Stimulated activated CD8-positive, alpha-beta memory T cell treated with anti-CD3 and anti-CD28 coated beads, Interleukin-4, amount 100 ng/mL, for 48 hours (primary cell): ENCODE measurements at regions not wholly inside any gene's neighbourhood (a gene's known extent, or its start where the extent isn't known, plus 50 kb on each side); places are given as distances from the start of the nearest gene placed in this dataset.

ENCODE experiments used
- DNase-seq: peaks from one replicate; pipeline ENCODE4 v3.0.0-alpha.2; 2020

DNA sequence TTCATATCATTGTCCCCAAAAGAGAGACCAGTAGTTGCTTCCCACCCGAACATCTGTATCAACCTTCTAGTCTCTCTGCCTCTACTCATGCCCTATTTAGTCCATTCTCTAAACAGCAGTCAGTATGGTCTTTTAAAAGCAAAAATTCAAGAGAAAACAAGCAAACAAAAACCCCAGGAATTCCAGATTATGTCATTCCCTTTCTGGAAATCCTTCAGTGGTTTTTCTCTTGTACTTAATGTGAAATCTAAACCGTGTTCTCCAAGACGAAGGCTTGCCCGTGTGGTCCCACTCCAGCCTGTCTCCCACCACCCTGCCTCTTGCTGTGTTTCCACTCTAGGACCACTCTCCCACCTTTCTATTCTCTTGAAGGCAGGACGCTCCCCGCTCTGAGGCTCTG lies 90.8 kb downstream of the TMEM30B start:
- no peak for DNase-seq

GRCh38 chr14:61188978-61189808 lies 91.9 kb downstream of the TMEM30B start:
- peak; percentile 59 for DNase-seq

GRCh38 chr14:61188196-61188595 lies 92.9 kb downstream of the TMEM30B start:
- DNase-seq, result no peak

- no peak for DNase-seq
These were observed 93.8 kb downstream of the TMEM30B start for GRCh38 chr14:61187196-61187905.

- DNase-seq, result no peak
These were observed 94.6 kb downstream of the TMEM30B start for GRCh38 chr14:61186341-61187195.

GRCh38 chr14:61185534-61185933 lies 95.6 kb downstream of the TMEM30B start:
- no peak for DNase-seq

- no peak for DNase-seq
These were observed 97.0 kb downstream of the TMEM30B start for GRCh38 chr14:61184112-61184511.

- no peak for DNase-seq
These were observed 97.8 kb downstream of the TMEM30B start for GRCh38 chr14:61183196-61183885.

DNA sequence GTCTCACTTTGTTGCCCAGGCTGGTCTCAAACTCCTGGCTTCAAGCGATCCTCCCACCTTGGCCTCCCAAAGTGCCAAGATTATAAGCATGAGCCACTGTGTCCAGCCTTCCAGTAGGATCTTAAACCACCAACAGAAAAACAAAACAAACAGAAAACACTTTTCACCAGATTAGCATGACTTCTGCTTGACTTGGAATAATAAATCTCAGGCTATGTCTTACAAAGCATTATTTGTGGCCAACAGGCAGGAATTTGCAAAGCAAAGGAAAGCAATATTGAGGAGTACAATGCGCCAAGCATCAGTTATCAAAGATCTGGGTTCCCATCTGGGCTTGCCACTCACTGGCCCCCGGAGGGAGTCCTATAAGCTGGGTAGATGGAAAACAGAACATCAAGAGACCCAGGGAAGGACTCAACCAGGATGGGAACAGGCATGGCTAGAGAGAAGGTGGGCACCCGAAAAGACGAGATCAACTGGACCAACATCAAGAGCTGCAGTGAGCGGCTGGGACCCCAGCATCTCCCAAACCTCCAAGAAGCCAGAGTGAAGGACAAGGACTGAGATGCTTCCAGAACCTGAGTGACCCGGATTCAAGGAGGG lies 101.2 kb downstream of the TMEM30B start:
- no peak for DNase-seq

DNA sequence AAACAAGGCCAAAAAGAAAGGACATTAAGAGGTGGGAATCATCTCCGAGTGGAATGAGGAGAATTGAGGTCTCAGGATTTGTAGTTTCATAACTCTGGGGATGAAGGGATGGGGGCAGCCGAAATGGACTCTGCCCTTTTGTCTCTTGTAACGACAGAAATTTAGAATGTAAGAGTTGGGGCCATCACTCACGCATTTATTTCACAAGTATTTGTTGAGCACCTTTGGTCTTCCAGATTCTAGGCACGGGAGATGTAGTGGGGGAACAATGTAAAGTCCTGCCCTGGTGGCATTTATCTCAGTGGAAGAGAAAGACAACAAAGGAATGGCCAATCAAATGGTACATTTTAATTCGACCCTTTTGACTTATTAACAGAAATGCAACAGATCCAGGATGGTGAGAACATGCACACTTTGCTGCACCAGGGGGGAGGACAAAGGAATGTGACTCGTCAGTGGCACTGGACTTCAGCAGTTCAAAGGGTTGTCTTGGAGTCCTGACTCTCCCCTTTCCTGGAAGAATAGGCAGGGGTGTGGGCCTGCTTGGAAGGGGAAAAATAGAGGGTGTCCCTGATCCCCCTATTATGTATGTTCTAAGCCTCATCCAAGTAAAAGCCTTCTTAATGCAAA lies 102.0 kb downstream of the TMEM30B start:
- no peak for DNase-seq

DNA sequence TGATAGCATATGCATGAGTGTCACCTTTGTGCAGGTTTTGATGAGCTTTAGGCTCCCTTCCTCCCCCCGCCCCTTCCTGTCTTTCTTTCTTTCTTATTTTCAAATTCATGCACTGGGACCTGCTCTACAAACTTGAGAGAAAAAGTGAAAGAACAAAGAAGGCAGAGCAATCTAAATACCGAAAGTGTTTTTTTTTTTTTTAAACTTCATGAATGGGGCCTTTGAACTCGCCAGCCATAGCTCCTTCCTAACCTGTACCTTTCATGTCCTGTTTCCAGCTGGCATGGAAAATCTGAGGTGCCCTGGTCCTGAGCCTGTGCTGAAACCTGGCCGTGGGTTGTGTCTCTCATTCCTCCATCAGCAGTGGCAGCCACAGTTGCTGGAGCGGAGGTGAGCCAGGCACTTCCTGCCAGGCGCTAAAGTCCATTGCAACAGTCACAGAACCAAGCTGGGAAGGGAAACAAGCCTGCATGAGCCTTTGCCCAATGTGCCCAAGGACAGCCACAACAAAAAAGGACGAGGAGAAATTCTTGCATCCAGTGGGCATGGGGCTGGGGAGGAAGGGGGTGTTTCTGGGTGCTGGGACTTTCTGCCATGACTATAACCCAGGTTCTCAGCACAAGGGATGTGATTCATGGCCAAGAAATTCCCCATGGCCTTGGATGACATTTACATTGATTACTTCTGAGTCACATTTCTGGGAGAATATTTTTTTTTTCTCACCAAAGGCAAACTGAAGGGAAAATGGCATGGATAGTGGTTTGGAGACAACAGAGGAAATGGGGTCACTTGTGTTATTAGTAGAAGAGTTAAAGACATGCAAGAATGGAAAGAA lies 102.7 kb downstream of the TMEM30B start:
- DNase-seq, result peak; percentile 65

GRCh38 chr14:61177279-61178225 lies 103.6 kb downstream of the TMEM30B start:
- no peak for DNase-seq

GRCh38 chr14:61176686-61177085 lies 104.5 kb downstream of the TMEM30B start:
- no peak for DNase-seq

DNA sequence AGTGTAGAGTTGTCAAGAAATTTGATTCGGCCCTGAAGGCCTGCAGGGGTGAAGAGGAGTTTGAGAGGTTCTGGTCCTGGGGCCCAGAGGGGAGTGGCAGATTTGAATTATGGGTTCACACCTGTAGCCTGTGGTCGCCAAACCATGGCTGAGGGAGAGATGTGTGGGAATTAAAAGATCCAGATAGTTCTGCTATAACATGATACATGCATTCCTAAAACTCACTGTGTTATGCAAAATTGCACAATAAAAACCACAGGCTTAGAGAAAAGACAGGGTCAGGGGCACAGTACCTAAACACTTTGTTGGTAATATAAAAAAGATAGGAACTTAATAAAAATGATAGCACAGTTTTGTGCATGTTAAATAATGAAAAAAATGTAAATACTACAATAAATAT lies 106.2 kb downstream of the TMEM30B start:
- DNase-seq, result no peak

GRCh38 chr14:61174441-61174891 lies 106.7 kb downstream of the TMEM30B start:
- no peak for DNase-seq

- no peak for DNase-seq
These were observed 109.4 kb downstream of the TMEM30B start for GRCh38 chr14:61171727-61172126.

DNA sequence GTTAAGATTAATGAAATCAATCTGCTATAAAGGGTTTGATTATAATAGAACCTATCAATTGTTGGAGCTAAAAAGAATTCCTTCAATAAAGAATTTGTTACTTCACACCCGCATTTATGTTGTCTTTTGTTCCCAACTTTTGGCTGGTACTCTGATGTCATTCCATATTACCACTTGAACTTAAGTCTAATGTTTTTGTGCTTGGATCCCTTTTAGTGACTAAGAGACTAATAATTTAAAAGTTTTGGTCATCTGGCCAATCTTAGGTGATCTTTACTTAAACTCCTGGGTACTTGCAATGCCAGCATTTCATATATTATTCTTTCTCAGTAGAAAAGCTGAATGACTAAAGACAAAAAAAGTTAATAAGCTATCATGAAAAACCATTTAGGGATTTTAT lies 113.0 kb downstream of the TMEM30B start:
- DNase-seq, result no peak

GRCh38 chr14:61167642-61168041 lies 113.5 kb downstream of the TMEM30B start:
- no peak for DNase-seq

GRCh38 chr14:61160798-61161197 lies 120.3 kb downstream of the TMEM30B start:
- DNase-seq, result no peak

DNA sequence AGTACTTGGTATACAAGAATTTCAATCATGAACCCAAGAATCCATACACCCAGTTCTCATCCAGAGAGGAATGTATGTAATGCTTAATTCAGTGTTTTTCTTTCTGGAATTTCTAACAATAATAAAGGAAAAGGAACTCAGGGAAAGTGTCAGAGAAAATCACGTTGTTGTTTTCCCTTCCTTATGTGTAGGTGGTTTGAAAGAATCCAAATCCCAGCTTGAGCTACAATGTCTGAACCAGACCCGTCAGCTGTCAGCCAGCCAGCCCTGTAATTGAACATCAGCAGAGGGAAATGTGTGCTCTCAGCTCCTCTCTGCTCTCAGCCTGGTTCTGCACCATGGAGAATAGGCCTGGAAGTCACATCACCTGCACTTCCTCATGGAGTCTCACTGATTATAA lies 126.5 kb downstream of the TMEM30B start:
- DNase-seq, result no peak
